ENCODE measurements at regions not wholly inside any gene's neighbourhood (a gene's known extent, or its start where the extent isn't known, plus 50 kb on each side); places are given as distances from the start of the nearest gene placed in this dataset.

DNA sequence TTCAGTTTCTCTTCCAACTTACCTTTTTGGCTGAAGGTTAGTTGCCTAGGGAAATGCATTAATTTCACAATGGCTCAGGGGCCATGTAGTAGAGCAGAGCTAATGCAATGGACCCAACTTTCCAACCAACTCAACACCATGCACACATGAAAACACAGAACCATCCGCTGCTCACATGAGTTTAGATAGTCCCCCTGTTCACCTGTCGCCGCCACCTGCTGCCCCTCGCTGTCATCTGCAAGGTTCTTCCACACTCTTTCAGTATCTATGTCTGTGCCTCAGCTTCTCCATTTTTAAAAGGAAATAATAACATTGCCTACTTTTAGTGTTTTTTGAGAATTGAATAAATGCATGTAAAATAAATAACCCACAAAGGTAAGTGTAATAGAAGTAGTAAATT is 585.6 kb downstream of the ETNK1 start:
- H3K14ac ChIP-seq (ENCODE audit: low read length in 2 of 2) = no peak overlapping the region
- H2AFZ ChIP-seq (ENCODE audit: low read depth, low read length) = no peak overlapping the region
- H3K4me3 ChIP-seq (ENCODE audit: insufficient read depth in 1 of 2, low read depth in 1 of 2, low read length in 2 of 2) = no peak overlapping the region
- H3K79me1 ChIP-seq (replicated peaks; ENCODE audit: low read length, poor library complexity, severe bottlenecking) = no peaks in the 10 kb centered on the region
- no peaks in the 10 kb centered on the region for H3K27me3 ChIP-seq (ENCODE audit: control insufficient read depth in 1 of 2, insufficient read depth in 1 of 2, low read length in 2 of 2)
- no peak overlapping the region for H2BK12ac ChIP-seq (ENCODE audit: low read length in 2 of 2)
- no peak overlapping the region for H3K18ac ChIP-seq (ENCODE audit: low read depth in 1 of 2, low read length in 2 of 2)
- no peak overlapping the region for H2BK5ac ChIP-seq (ENCODE audit: low read depth, low read length, poor library complexity, severe bottlenecking)
- H2BK15ac ChIP-seq (ENCODE audit: low read depth, poor library complexity, severe bottlenecking) = no peak overlapping the region
- DNase-seq = no peak
- H3K4ac ChIP-seq (ENCODE audit: low read depth in 1 of 2, low read length in 2 of 2) = no peak overlapping the region
- H2BK120ac ChIP-seq (ENCODE audit: low read depth, low read length) = no peak overlapping the region
- no peak overlapping the region for H3K4me2 ChIP-seq (ENCODE audit: low read length, poor library complexity, severe bottlenecking)
- H4K8ac ChIP-seq (ENCODE audit: low read length) = no peak overlapping the region
- H3K9me3 ChIP-seq (ENCODE audit: control insufficient read depth, low read length) = peaks cover 9% of the 10 kb centered on the region
- 94% methylated on average over 4 of the region's 4 CpGs for WGBS
- H4K91ac ChIP-seq (ENCODE audit: low read length) = no peak overlapping the region
- H3K4me1 ChIP-seq (ENCODE audit: control insufficient read depth, insufficient read depth, low read depth, low read length) = no peaks in the 10 kb centered on the region
- no peak overlapping the region for H3K9ac ChIP-seq (ENCODE audit: low read length)
- H3K27ac ChIP-seq (ENCODE audit: low read length, poor library complexity, severe bottlenecking) = no peak overlapping the region
- no peaks in the 10 kb centered on the region for H3K36me3 ChIP-seq (ENCODE audit: control insufficient read depth in 1 of 2, insufficient read depth in 2 of 2, low read depth in 1 of 2, low read length in 2 of 2)
- no peak overlapping the region for H2AK5ac ChIP-seq (ENCODE audit: low read length, severe bottlenecking)
- H3K23ac ChIP-seq (ENCODE audit: low read length in 2 of 2) = no peak overlapping the region

DNA sequence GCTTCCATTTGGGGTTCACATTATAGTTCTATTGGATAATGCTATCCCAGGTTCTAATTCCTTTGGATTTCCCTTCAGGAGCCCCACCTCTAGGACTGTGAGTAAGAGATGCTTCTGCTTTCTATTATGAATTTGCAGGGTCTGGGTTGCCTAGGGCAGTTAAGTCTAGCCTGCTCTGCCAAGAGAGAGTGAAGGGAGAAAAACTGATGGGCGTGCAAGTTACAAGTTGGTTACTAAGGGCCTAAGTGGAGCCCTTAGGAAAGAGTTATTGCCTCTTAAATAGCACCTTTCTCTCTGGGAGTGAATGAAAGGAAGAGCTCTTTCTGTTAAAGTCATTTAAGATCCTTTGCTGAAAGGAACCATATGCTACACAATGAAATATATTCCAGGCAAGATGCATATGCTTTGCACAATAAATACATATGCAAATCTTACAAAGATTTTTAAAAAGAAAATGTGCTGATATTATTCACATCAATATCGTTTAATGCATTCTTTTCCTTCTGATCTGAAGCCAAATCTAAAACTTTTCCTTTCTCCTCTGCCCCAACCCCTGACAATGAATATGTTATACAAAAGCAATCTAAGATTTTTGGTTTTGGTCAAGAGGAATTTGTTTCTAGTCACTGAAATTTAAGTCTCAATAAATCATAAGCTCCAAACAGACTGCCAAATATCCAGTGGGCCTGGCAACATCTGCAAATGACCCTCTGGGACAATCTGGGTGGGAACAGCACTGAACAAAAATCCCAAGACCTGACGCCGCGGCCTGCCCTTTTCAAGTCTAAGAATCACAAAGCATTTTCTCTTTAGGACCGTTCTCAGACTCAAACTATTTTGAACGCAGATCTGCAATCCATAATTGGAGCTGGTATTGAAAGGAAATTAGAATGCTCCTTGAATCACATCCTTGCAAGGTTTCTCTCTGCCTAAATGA is 586.7 kb downstream of the ETNK1 start:
- H3K4me1 ChIP-seq (ENCODE audit: control insufficient read depth, insufficient read depth, low read depth, low read length) = no peaks in the 10 kb centered on the region

DNA sequence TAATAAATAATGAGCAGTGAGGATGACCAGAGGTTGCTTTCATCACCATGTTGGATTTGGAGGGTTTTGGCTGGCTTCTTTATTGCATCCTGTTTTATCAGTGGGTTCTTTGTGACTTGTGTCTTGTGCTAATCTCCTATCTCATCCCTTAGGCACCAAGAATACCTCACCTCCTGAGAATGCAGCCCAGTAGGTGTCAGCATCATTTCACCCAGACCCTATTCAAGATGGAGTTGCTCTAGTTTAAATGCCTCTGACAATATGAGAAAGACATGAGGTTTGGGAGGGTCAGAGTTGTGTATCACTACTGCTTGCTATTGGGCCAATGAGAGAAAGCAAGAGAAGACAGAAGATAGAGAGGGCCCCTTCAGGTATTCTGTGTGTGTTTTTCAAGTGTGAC is 592.2 kb downstream of the ETNK1 start:
- no peaks in the 10 kb centered on the region for H3K79me1 ChIP-seq (replicated peaks; ENCODE audit: low read length, poor library complexity, severe bottlenecking)
- no peak overlapping the region for H2BK120ac ChIP-seq (ENCODE audit: low read depth, low read length)
- no peak overlapping the region for H3K4me2 ChIP-seq (ENCODE audit: low read length, poor library complexity, severe bottlenecking)
- no peak overlapping the region for H2BK5ac ChIP-seq (ENCODE audit: low read depth, low read length, poor library complexity, severe bottlenecking)
- DNase-seq = no peak
- H2BK15ac ChIP-seq (ENCODE audit: low read depth, poor library complexity, severe bottlenecking) = no peak overlapping the region
- no peaks in the 10 kb centered on the region for H3K4me1 ChIP-seq (ENCODE audit: control insufficient read depth, insufficient read depth, low read depth, low read length)
- no peak overlapping the region for H4K91ac ChIP-seq (ENCODE audit: low read length)
- H2AFZ ChIP-seq (ENCODE audit: low read depth, low read length) = no peak overlapping the region
- no peak overlapping the region for H3K23ac ChIP-seq (ENCODE audit: low read length in 2 of 2)
- no peak overlapping the region for H3K18ac ChIP-seq (ENCODE audit: low read depth in 1 of 2, low read length in 2 of 2)
- H3K4ac ChIP-seq (ENCODE audit: low read depth in 1 of 2, low read length in 2 of 2) = no peak overlapping the region
- H3K9me3 ChIP-seq (ENCODE audit: control insufficient read depth, low read length) = peaks cover 14% of the 10 kb centered on the region
- peaks cover 0 to 5% of the 10 kb centered on the region in 2 experiments for H3K27me3 ChIP-seq (ENCODE audit: control insufficient read depth in 1 of 2, insufficient read depth in 1 of 2, low read length in 2 of 2)
- H3K27ac ChIP-seq (ENCODE audit: low read length, poor library complexity, severe bottlenecking) = no peak overlapping the region
- H4K8ac ChIP-seq (ENCODE audit: low read length) = no peak overlapping the region
- H3K4me3 ChIP-seq (ENCODE audit: insufficient read depth in 1 of 2, low read depth in 1 of 2, low read length in 2 of 2) = no peak overlapping the region
- no peak overlapping the region for H3K14ac ChIP-seq (ENCODE audit: low read length in 2 of 2)
- no peak overlapping the region for H2BK12ac ChIP-seq (ENCODE audit: low read length in 2 of 2)
- H3K9ac ChIP-seq (ENCODE audit: low read length) = no peak overlapping the region
- no peaks in the 10 kb centered on the region for H3K36me3 ChIP-seq (ENCODE audit: control insufficient read depth in 1 of 2, insufficient read depth in 2 of 2, low read depth in 1 of 2, low read length in 2 of 2)
- no peak overlapping the region for H2AK5ac ChIP-seq (ENCODE audit: low read length, severe bottlenecking)

More for the DNA sequence above, 586.7 kb downstream of the ETNK1 start:
- H3K23ac ChIP-seq (ENCODE audit: low read length in 2 of 2) = no peak overlapping the region
- H3K4me3 ChIP-seq (ENCODE audit: insufficient read depth in 1 of 2, low read depth in 1 of 2, low read length in 2 of 2) = no peak overlapping the region
- no peaks in the 10 kb centered on the region for H3K36me3 ChIP-seq (ENCODE audit: control insufficient read depth in 1 of 2, insufficient read depth in 2 of 2, low read depth in 1 of 2, low read length in 2 of 2)
- H2BK12ac ChIP-seq (ENCODE audit: low read length in 2 of 2) = no peak overlapping the region
- no peak overlapping the region for H2BK120ac ChIP-seq (ENCODE audit: low read depth, low read length)
- no peaks in the 10 kb centered on the region for H3K79me1 ChIP-seq (replicated peaks; ENCODE audit: low read length, poor library complexity, severe bottlenecking)
- no peak overlapping the region for H3K4me2 ChIP-seq (ENCODE audit: low read length, poor library complexity, severe bottlenecking)
- 83% methylated on average over 7 of the region's 7 CpGs for WGBS
- no peak overlapping the region for H3K18ac ChIP-seq (ENCODE audit: low read depth in 1 of 2, low read length in 2 of 2)
- no peak overlapping the region for H3K4ac ChIP-seq (ENCODE audit: low read depth in 1 of 2, low read length in 2 of 2)
- no peak overlapping the region for H2BK5ac ChIP-seq (ENCODE audit: low read depth, low read length, poor library complexity, severe bottlenecking)
- no peak for DNase-seq
- H4K91ac ChIP-seq (ENCODE audit: low read length) = no peak overlapping the region
- H2AFZ ChIP-seq (ENCODE audit: low read depth, low read length) = no peak overlapping the region
- H3K27me3 ChIP-seq (ENCODE audit: control insufficient read depth in 1 of 2, insufficient read depth in 1 of 2, low read length in 2 of 2) = no peaks in the 10 kb centered on the region
- H3K27ac ChIP-seq (ENCODE audit: low read length, poor library complexity, severe bottlenecking) = no peak overlapping the region
- peaks cover 14% of the 10 kb centered on the region for H3K9me3 ChIP-seq (ENCODE audit: control insufficient read depth, low read length)
- H2BK15ac ChIP-seq (ENCODE audit: low read depth, poor library complexity, severe bottlenecking) = no peak overlapping the region
- H3K14ac ChIP-seq (ENCODE audit: low read length in 2 of 2) = no peak overlapping the region
- no peak overlapping the region for H3K9ac ChIP-seq (ENCODE audit: low read length)
- H4K8ac ChIP-seq (ENCODE audit: low read length) = no peak overlapping the region
- no peak overlapping the region for H2AK5ac ChIP-seq (ENCODE audit: low read length, severe bottlenecking)

DNA sequence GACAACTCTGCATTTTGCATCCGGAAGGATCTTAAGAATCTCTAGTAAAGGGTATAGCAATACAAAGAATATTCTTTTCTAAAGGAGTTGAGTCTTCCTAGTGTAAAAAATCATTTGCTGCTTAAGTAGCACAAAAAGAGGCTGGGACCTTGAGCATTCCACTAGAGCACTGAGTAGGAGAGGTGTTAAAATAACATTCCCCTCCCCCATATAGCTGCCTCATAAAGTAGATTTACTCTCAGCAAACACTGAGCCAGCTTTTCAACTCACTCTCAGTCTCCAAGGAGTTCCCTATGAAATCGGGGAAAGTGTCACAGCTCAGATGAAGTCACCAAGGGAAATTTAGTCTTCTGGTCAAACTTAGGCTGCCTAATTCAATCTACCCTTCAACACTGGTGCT is 592.7 kb downstream of the ETNK1 start:
- Histone ChIP-seq H2BK5ac (ENCODE audit: low read depth, low read length, poor library complexity, severe bottlenecking) (no peak overlapping the region), H3K4me1 (ENCODE audit: control insufficient read depth, insufficient read depth, low read depth, low read length) (no peaks in the 10 kb centered on the region), H3K9ac (ENCODE audit: low read length) (no peak overlapping the region), H3K4me2 (ENCODE audit: low read length, poor library complexity, severe bottlenecking) (no peak overlapping the region), H3K4me3 (ENCODE audit: insufficient read depth in 1 of 2, low read depth in 1 of 2, low read length in 2 of 2) (no peak overlapping the region), H3K9me3 (ENCODE audit: control insufficient read depth, low read length) (peaks cover 14% of the 10 kb centered on the region), H4K8ac (ENCODE audit: low read length) (no peak overlapping the region), H2AK5ac (ENCODE audit: low read length, severe bottlenecking) (no peak overlapping the region), H2BK15ac (ENCODE audit: low read depth, poor library complexity, severe bottlenecking) (no peak overlapping the region), H3K27me3 (ENCODE audit: control insufficient read depth in 1 of 2, insufficient read depth in 1 of 2, low read length in 2 of 2) (peaks cover 0 to 5% of the 10 kb centered on the region in 2 experiments), H3K79me1 (replicated peaks; ENCODE audit: low read length, poor library complexity, severe bottlenecking) (no peaks in the 10 kb centered on the region), H3K23ac (ENCODE audit: low read length in 2 of 2) (no peak overlapping the region), H2AFZ (ENCODE audit: low read depth, low read length) (no peak overlapping the region), H3K27ac (ENCODE audit: low read length, poor library complexity, severe bottlenecking) (no peak overlapping the region), H4K91ac (ENCODE audit: low read length) (no peak overlapping the region), H3K14ac (ENCODE audit: low read length in 2 of 2) (no peak overlapping the region), H2BK120ac (ENCODE audit: low read depth, low read length) (no peak overlapping the region), H3K18ac (ENCODE audit: low read depth in 1 of 2, low read length in 2 of 2) (no peak overlapping the region), H2BK12ac (ENCODE audit: low read length in 2 of 2) (no peak overlapping the region), H3K36me3 (ENCODE audit: control insufficient read depth in 1 of 2, insufficient read depth in 2 of 2, low read depth in 1 of 2, low read length in 2 of 2) (no peaks in the 10 kb centered on the region), H3K4ac (ENCODE audit: low read depth in 1 of 2, low read length in 2 of 2) (no peak overlapping the region)
- no peak for DNase-seq
- WGBS = 93% methylated on average over 2 of the region's 2 CpGs

Measured in mesenchymal stem cell (in vitro differentiated cells and primary cell).